AG09319 (cell line): ENCODE measurements at regions not wholly inside any gene's neighbourhood (a gene's known extent, or its start where the extent isn't known, plus 50 kb on each side); places are given as distances from the start of the nearest gene placed in this dataset.

Experiments
- DNase-seq: peaks from one replicate; pipeline ENCODE4 v3.0.0-alpha.2; 2010; ENCODE audit warnings: low read depth; ENCODE audit errors: extremely low read depth
- CTCF ChIP-seq: IDR thresholded peaks from 2 replicates; pipeline ENCODE4 v1.5.1; 2011; ENCODE audit warnings: low read depth, mild to moderate bottlenecking, inconsistent platforms, low read length, moderate library complexity

GRCh38 chr13:106772006-106772601, 204.2 kb upstream of the ARGLU1 start:
- no peak for DNase-seq
- no peak for TF ChIP-seq CTCF

- no peak for DNase-seq
- no peak for TF ChIP-seq CTCF
Observed at GRCh38 chr13:106768991-106769390, 201.1 kb upstream of the ARGLU1 start.

- no peak for DNase-seq
- no peak for TF ChIP-seq CTCF
Observed at GRCh38 chr13:106762708-106763107, 194.8 kb upstream of the ARGLU1 start.

GRCh38 chr13:106756446-106756845, 188.5 kb upstream of the ARGLU1 start:
- no peak for DNase-seq
- TF ChIP-seq CTCF, result no peak

- DNase-seq, result no peak
- no peak for TF ChIP-seq CTCF
Observed at GRCh38 chr13:106755542-106755941, 187.6 kb upstream of the ARGLU1 start.

GRCh38 chr13:106753251-106753650, 185.3 kb upstream of the ARGLU1 start:
- no peak for TF ChIP-seq CTCF
- no peak for DNase-seq

- TF ChIP-seq CTCF, result no peak
- no peak for DNase-seq
Observed at GRCh38 chr13:106752584-106753170, 184.7 kb upstream of the ARGLU1 start.
